ENCODE measurements at regions not wholly inside any gene's neighbourhood (a gene's known extent, or its start where the extent isn't known, plus 50 kb on each side); places are given as distances from the start of the nearest gene placed in this dataset.

GRCh38 chr2:21607572-21607971 is 483.8 kb downstream of the TDRD15 start:
- no peak for TF ChIP-seq EZH2 (IDR thresholded peaks at IDR 0.05; ENCODE audit: low read length, missing control alignments)
- no peak for TF ChIP-seq CTCF (conservative IDR thresholded peaks at IDR 0.05 in 1 of 2, IDR thresholded peaks at IDR 0.05 in 1 of 2; ENCODE audit: low read depth in 1 of 2, low read length in 2 of 2)
